ENCODE measurements at regions not wholly inside any gene's neighbourhood (a gene's known extent, or its start where the extent isn't known, plus 50 kb on each side); places are given as distances from the start of the nearest gene placed in this dataset.

GRCh38 chr1:59011663-59012062 is 227.8 kb upstream of the JUN start:
- TF ChIP-seq, protein P1, sequence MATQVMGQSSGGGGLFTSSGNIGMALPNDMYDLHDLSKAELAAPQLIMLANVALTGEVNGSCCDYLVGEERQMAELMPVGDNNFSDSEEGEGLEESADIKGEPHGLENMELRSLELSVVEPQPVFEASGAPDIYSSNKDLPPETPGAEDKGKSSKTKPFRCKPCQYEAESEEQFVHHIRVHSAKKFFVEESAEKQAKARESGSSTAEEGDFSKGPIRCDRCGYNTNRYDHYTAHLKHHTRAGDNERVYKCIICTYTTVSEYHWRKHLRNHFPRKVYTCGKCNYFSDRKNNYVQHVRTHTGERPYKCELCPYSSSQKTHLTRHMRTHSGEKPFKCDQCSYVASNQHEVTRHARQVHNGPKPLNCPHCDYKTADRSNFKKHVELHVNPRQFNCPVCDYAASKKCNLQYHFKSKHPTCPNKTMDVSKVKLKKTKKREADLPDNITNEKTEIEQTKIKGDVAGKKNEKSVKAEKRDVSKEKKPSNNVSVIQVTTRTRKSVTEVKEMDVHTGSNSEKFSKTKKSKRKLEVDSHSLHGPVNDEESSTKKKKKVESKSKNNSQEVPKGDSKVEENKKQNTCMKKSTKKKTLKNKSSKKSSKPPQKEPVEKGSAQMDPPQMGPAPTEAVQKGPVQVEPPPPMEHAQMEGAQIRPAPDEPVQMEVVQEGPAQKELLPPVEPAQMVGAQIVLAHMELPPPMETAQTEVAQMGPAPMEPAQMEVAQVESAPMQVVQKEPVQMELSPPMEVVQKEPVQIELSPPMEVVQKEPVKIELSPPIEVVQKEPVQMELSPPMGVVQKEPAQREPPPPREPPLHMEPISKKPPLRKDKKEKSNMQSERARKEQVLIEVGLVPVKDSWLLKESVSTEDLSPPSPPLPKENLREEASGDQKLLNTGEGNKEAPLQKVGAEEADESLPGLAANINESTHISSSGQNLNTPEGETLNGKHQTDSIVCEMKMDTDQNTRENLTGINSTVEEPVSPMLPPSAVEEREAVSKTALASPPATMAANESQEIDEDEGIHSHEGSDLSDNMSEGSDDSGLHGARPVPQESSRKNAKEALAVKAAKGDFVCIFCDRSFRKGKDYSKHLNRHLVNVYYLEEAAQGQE (IDR thresholded peaks at IDR 0.05; ENCODE audit: low read depth) = no peak
- no peak for TF ChIP-seq CEBPB (IDR thresholded peaks at IDR 0.05)
- no peak for TF ChIP-seq MAX (IDR thresholded peaks at IDR 0.05)
- no peak for TF ChIP-seq FOXM1 (IDR thresholded peaks at IDR 0.05; ENCODE audit: borderline replicate concordance, low read depth)
- no peak for TF ChIP-seq TAF1 (IDR thresholded peaks at IDR 0.05; ENCODE audit: low read depth)
- TF ChIP-seq CREB1 (IDR thresholded peaks at IDR 0.05; ENCODE audit: low read depth) = no peak

All from Ishikawa (cell line).